Fibroblast of skin of back (primary cell): ENCODE measurements at regions not wholly inside any gene's neighbourhood (a gene's known extent, or its start where the extent isn't known, plus 50 kb on each side); places are given as distances from the start of the nearest gene placed in this dataset.
A peak's percentile ranks its signal among the peaks of the same experiment; 100 is the strongest.

Experiments
- DNase-seq: peaks from one replicate; pipeline ENCODE4 v3.0.0-alpha.2; 2013

- no peak for DNase-seq
Measured at GRCh38 chr6:78808356-78808891, 58.9 kb upstream of the IRAK1BP1 start.

DNA sequence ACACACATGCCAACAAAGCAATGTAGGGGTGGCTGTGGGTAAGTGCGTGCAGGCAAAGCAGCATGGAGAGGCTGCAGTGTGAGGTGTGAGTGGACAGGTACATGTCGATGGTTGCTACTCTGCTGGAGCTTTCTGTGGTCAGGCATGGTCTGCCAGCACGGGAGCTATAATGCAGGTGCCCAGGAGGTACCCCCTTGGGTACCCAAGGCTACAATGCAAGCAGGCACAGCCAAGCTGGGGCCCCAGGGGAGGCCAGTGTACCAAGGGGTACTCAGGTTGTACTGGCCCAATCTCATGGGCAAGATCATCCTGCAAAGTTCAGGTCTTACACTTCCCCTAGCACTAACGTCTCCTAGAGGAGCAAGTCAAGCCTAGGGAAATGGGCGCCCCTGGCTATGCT is 58.4 kb upstream of the IRAK1BP1 start:
- no peak for DNase-seq

GRCh38 chr6:78810146-78810545 is 57.2 kb upstream of the IRAK1BP1 start:
- DNase-seq, result peak; percentile 54

DNA sequence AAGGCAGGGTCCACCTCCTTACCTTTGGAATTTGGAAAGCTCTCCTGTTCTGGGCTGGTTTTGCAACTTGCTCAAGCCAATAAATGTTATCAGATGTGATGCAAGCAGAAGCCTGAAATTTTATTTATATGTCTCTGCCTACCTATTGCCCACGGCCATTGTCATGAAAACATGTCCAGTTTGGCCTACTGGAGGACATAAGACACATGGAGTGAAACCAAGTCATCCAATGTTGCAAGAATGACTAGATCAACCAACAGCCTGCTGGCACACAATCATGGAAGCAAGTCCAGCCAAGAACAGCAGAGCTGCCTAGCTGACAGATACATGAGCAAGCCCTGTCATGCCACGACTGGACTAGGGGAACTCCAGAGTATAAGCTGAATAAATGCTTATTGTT is 56.7 kb upstream of the IRAK1BP1 start:
- DNase-seq, result peak; percentile 18
